ENCODE measurements at regions not wholly inside any gene's neighbourhood (a gene's known extent, or its start where the extent isn't known, plus 50 kb on each side); places are given as distances from the start of the nearest gene placed in this dataset.

- Histone ChIP-seq H3K14ac (ENCODE audit: low read length in 2 of 2) (no peak overlapping the region), H3K27me3 (ENCODE audit: control insufficient read depth in 1 of 2, insufficient read depth in 1 of 2, low read length in 2 of 2) (no peaks in the 10 kb centered on the region), H3K4ac (ENCODE audit: low read depth in 1 of 2, low read length in 2 of 2) (no peak overlapping the region), H2BK120ac (ENCODE audit: low read depth, low read length) (no peak overlapping the region), H3K36me3 (ENCODE audit: control insufficient read depth in 1 of 2, insufficient read depth in 2 of 2, low read depth in 1 of 2, low read length in 2 of 2) (no peaks in the 10 kb centered on the region), H3K9ac (ENCODE audit: low read length) (no peak overlapping the region), H3K79me1 (replicated peaks; ENCODE audit: low read length, poor library complexity, severe bottlenecking) (no peaks in the 10 kb centered on the region), H3K4me3 (ENCODE audit: insufficient read depth in 1 of 2, low read depth in 1 of 2, low read length in 2 of 2) (no peak overlapping the region), H2BK5ac (ENCODE audit: low read depth, low read length, poor library complexity, severe bottlenecking) (no peak overlapping the region), H2BK12ac (ENCODE audit: low read length in 2 of 2) (no peak overlapping the region), H3K18ac (ENCODE audit: low read depth in 1 of 2, low read length in 2 of 2) (no peak overlapping the region), H3K4me1 (ENCODE audit: control insufficient read depth, insufficient read depth, low read depth, low read length) (no peaks in the 10 kb centered on the region), H2BK15ac (ENCODE audit: low read depth, poor library complexity, severe bottlenecking) (no peak overlapping the region), H4K91ac (ENCODE audit: low read length) (no peak overlapping the region), H3K23ac (ENCODE audit: low read length in 2 of 2) (no peak overlapping the region), H3K27ac (ENCODE audit: low read length, poor library complexity, severe bottlenecking) (no peak overlapping the region), H3K9me3 (ENCODE audit: control insufficient read depth, low read length) (no peaks in the 10 kb centered on the region), H2AFZ (ENCODE audit: low read depth, low read length) (no peak overlapping the region), H2AK5ac (ENCODE audit: low read length, severe bottlenecking) (no peak overlapping the region), H3K4me2 (ENCODE audit: low read length, poor library complexity, severe bottlenecking) (no peak overlapping the region), H4K8ac (ENCODE audit: low read length) (peak overlapping the region; percentile 77)
- DNase-seq: no peak
- WGBS: 93% methylated on average over 1 of the region's 1 CpG
Measured at GRCh38 chr2:187057466-187057865, 208.5 kb upstream of the ZSWIM2 start.

DNA sequence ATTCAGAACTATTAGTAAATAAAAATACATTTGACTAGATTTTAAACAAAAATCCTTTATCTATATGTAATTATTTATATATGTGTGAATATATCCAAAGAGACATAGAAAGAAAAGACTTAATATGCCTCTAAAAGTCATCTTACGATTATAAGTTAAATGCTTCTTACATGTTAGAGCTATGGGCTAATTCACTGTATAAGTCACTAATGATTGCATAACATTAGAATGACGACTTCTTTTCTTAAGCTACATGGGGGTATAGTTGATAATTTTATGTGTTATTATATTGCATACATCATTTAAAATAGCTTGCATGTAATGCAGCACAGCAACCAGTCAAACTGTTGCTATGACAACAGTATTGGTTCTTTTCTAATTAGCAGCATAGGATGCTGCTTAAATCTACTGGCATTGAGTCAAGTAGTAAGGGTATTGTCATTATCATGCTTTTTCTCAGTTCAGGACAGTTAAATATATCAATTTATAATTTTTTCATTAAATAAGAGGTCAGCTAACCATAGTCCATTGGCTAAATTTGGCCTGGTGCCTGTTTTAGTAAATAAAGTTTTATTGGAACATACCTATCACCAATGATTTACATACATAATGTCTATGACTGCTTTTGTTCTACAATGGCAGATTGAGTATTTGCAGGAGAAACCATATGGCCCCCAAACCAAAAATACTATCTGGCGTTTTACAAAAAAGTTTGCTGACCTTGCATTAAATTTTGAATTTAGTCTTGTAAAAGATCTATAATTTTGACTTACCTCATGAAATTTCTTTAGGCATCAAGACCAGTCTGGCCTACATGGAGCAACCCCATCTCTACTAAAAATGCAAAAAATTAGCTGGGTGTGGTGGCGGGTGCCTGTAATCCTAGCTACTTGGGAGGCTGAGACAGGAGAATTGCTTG, 207.7 kb upstream of the ZSWIM2 start:
- Histone ChIP-seq H3K4me2 (ENCODE audit: low read length, poor library complexity, severe bottlenecking) (no peak overlapping the region), H3K79me1 (replicated peaks; ENCODE audit: low read length, poor library complexity, severe bottlenecking) (no peaks in the 10 kb centered on the region), H3K23ac (ENCODE audit: low read length in 2 of 2) (no peak overlapping the region), H3K4me1 (ENCODE audit: control insufficient read depth, insufficient read depth, low read depth, low read length) (no peaks in the 10 kb centered on the region), H3K27me3 (ENCODE audit: control insufficient read depth in 1 of 2, insufficient read depth in 1 of 2, low read length in 2 of 2) (no peaks in the 10 kb centered on the region), H2AFZ (ENCODE audit: low read depth, low read length) (no peak overlapping the region), H2BK120ac (ENCODE audit: low read depth, low read length) (no peak overlapping the region), H2AK5ac (ENCODE audit: low read length, severe bottlenecking) (no peak overlapping the region), H3K4me3 (ENCODE audit: insufficient read depth in 1 of 2, low read depth in 1 of 2, low read length in 2 of 2) (no peak overlapping the region), H3K36me3 (ENCODE audit: control insufficient read depth in 1 of 2, insufficient read depth in 2 of 2, low read depth in 1 of 2, low read length in 2 of 2) (no peaks in the 10 kb centered on the region), H2BK5ac (ENCODE audit: low read depth, low read length, poor library complexity, severe bottlenecking) (no peak overlapping the region), H3K27ac (ENCODE audit: low read length, poor library complexity, severe bottlenecking) (no peak overlapping the region), H3K9me3 (ENCODE audit: control insufficient read depth, low read length) (no peaks in the 10 kb centered on the region), H4K8ac (ENCODE audit: low read length) (no peak overlapping the region), H3K9ac (ENCODE audit: low read length) (no peak overlapping the region), H3K14ac (ENCODE audit: low read length in 2 of 2) (no peak overlapping the region), H2BK15ac (ENCODE audit: low read depth, poor library complexity, severe bottlenecking) (no peak overlapping the region), H3K4ac (ENCODE audit: low read depth in 1 of 2, low read length in 2 of 2) (no peak overlapping the region), H3K18ac (ENCODE audit: low read depth in 1 of 2, low read length in 2 of 2) (no peak overlapping the region), H4K91ac (ENCODE audit: low read length) (no peak overlapping the region), H2BK12ac (ENCODE audit: low read length in 2 of 2) (no peak overlapping the region)
- DNase-seq: no peak
- 100% methylated on average over 1 of the region's 4 CpGs for WGBS

- Histone ChIP-seq H3K23ac (ENCODE audit: low read length in 2 of 2) (no peak overlapping the region), H3K4me1 (ENCODE audit: control insufficient read depth, insufficient read depth, low read depth, low read length) (no peaks in the 10 kb centered on the region), H2BK15ac (ENCODE audit: low read depth, poor library complexity, severe bottlenecking) (no peak overlapping the region), H3K4me2 (ENCODE audit: low read length, poor library complexity, severe bottlenecking) (no peak overlapping the region), H3K79me1 (replicated peaks; ENCODE audit: low read length, poor library complexity, severe bottlenecking) (no peaks in the 10 kb centered on the region), H3K27me3 (ENCODE audit: control insufficient read depth in 1 of 2, insufficient read depth in 1 of 2, low read length in 2 of 2) (no peaks in the 10 kb centered on the region), H2AFZ (ENCODE audit: low read depth, low read length) (no peak overlapping the region), H4K91ac (ENCODE audit: low read length) (no peak overlapping the region), H3K18ac (ENCODE audit: low read depth in 1 of 2, low read length in 2 of 2) (no peak overlapping the region), H3K4ac (ENCODE audit: low read depth in 1 of 2, low read length in 2 of 2) (no peak overlapping the region), H2BK5ac (ENCODE audit: low read depth, low read length, poor library complexity, severe bottlenecking) (no peak overlapping the region), H2BK12ac (ENCODE audit: low read length in 2 of 2) (no peak overlapping the region), H3K36me3 (ENCODE audit: control insufficient read depth in 1 of 2, insufficient read depth in 2 of 2, low read depth in 1 of 2, low read length in 2 of 2) (no peaks in the 10 kb centered on the region), H2BK120ac (ENCODE audit: low read depth, low read length) (no peak overlapping the region), H4K8ac (ENCODE audit: low read length) (no peak overlapping the region), H3K4me3 (ENCODE audit: insufficient read depth in 1 of 2, low read depth in 1 of 2, low read length in 2 of 2) (no peak overlapping the region), H3K9me3 (ENCODE audit: control insufficient read depth, low read length) (no peaks in the 10 kb centered on the region), H2AK5ac (ENCODE audit: low read length, severe bottlenecking) (no peak overlapping the region), H3K27ac (ENCODE audit: low read length, poor library complexity, severe bottlenecking) (no peak overlapping the region), H3K14ac (ENCODE audit: low read length in 2 of 2) (no peak overlapping the region), H3K9ac (ENCODE audit: low read length) (no peak overlapping the region)
- peak; percentile 18 for DNase-seq
- 77% methylated on average over 1 of the region's 1 CpG for WGBS
Measured at GRCh38 chr2:187055463-187055862, 206.5 kb upstream of the ZSWIM2 start.

DNA sequence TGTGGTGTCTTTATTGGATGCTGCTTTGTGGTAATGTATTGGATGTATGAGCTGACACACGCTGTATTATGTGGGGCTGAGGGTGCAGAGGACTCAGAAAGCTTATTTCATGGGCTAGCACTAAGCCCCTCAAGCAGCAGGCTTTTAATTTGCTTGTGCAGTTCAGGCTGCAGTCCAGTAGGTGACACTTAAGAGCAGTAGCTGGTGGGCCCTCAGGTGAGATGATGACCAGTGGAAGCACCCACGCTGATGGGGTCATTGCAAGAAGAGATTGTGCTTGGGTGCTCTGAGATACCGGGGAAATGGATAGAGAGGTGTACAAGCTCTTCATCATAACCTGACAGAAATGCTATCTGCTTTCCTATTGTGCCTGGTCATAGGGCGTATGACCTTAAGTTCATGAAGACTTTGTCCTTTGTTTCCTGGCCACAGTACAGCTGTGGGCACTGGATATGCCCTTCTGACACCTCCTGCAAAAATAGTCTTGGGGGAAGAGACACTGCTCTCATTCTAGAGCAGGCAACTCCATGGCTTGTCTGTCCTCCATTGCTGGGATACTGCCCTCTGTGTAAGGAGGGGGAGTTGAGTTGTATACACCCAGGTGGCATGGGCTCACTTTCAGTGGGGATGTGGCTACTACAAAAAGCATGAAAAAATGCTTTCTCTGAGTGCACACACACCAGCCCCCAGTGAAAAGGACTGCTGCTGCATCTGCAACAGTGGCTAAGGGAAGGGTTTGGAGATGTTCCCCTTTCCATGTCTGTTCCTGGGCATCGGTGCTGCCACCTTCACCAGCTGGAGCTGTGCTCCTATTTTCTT, 205.7 kb upstream of the ZSWIM2 start:
- Histone ChIP-seq H2BK5ac (ENCODE audit: low read depth, low read length, poor library complexity, severe bottlenecking) (no peak overlapping the region), H3K18ac (ENCODE audit: low read depth in 1 of 2, low read length in 2 of 2) (peak overlapping the region in 1 of 2 experiments; percentile 41), H3K9ac (ENCODE audit: low read length) (no peak overlapping the region), H2AK5ac (ENCODE audit: low read length, severe bottlenecking) (no peak overlapping the region), H3K4me2 (ENCODE audit: low read length, poor library complexity, severe bottlenecking) (no peak overlapping the region), H3K27me3 (ENCODE audit: control insufficient read depth in 1 of 2, insufficient read depth in 1 of 2, low read length in 2 of 2) (no peaks in the 10 kb centered on the region), H3K4me3 (ENCODE audit: insufficient read depth in 1 of 2, low read depth in 1 of 2, low read length in 2 of 2) (no peak overlapping the region), H4K8ac (ENCODE audit: low read length) (no peak overlapping the region), H2AFZ (ENCODE audit: low read depth, low read length) (no peak overlapping the region), H3K36me3 (ENCODE audit: control insufficient read depth in 1 of 2, insufficient read depth in 2 of 2, low read depth in 1 of 2, low read length in 2 of 2) (no peaks in the 10 kb centered on the region), H3K9me3 (ENCODE audit: control insufficient read depth, low read length) (no peaks in the 10 kb centered on the region), H2BK15ac (ENCODE audit: low read depth, poor library complexity, severe bottlenecking) (peak overlapping the region; percentile 19), H3K79me1 (replicated peaks; ENCODE audit: low read length, poor library complexity, severe bottlenecking) (no peaks in the 10 kb centered on the region), H3K4me1 (ENCODE audit: control insufficient read depth, insufficient read depth, low read depth, low read length) (no peaks in the 10 kb centered on the region), H3K27ac (ENCODE audit: low read length, poor library complexity, severe bottlenecking) (no peak overlapping the region), H2BK12ac (ENCODE audit: low read length in 2 of 2) (peak overlapping the region in 1 of 2 experiments; percentile 47), H3K14ac (ENCODE audit: low read length in 2 of 2) (no peak overlapping the region), H3K4ac (ENCODE audit: low read depth in 1 of 2, low read length in 2 of 2) (no peak overlapping the region), H2BK120ac (ENCODE audit: low read depth, low read length) (no peak overlapping the region), H4K91ac (ENCODE audit: low read length) (no peak overlapping the region), H3K23ac (ENCODE audit: low read length in 2 of 2) (no peak overlapping the region)
- WGBS: 71% methylated on average over 4 of the region's 5 CpGs
- DNase-seq: no peak
